ENCODE measurements at regions not wholly inside any gene's neighbourhood (a gene's known extent, or its start where the extent isn't known, plus 50 kb on each side); places are given as distances from the start of the nearest gene placed in this dataset.
A peak's percentile ranks its signal among the peaks of the same experiment; 100 is the strongest.

GRCh38 chr3:132916096-132916495 lies 122.1 kb upstream of the TMEM108 start:
- no peak overlapping the region for H3K4me2 ChIP-seq (ENCODE audit: extremely low read depth, insufficient read depth, low read length)
- peaks cover 4% of the 10 kb centered on the region for H3K4me1 ChIP-seq (ENCODE audit: control insufficient read depth, extremely low read depth, insufficient read depth, low read length)
- H3K9ac ChIP-seq (ENCODE audit: insufficient read depth, low read length), result no peak overlapping the region
- H3K27me3 ChIP-seq (ENCODE audit: control insufficient read depth, insufficient read depth, low read length), result no peaks in the 10 kb centered on the region
- no peak overlapping the region for H3K27ac ChIP-seq (ENCODE audit: insufficient read depth, low read length)
- H3K79me2 ChIP-seq (ENCODE audit: control insufficient read depth, insufficient read depth, low read length), result no peaks in the 10 kb centered on the region
- no peak overlapping the region for H2AFZ ChIP-seq (ENCODE audit: low read length)
- H3K9me3 ChIP-seq (ENCODE audit: control insufficient read depth, insufficient read depth, low read depth, low read length), result no peaks in the 10 kb centered on the region
- H3K4me3 ChIP-seq (replicated peaks in 1 of 4; ENCODE audit: control extremely low read depth in 1 of 4, insufficient read depth in 1 of 4, low read depth in 3 of 4, low read length in 4 of 4), result no peak overlapping the region
- DNase-seq (ENCODE audit: low read depth in 2 of 2), result peak; percentile 20 to 24
- TF ChIP-seq EZH2 (IDR thresholded peaks at IDR 0.05; ENCODE audit: low read length, missing control alignments) (no peak), CTCF (conservative IDR thresholded peaks at IDR 0.05 in 1 of 2, IDR thresholded peaks at IDR 0.05 in 1 of 2; ENCODE audit: low read depth in 1 of 2, low read length in 2 of 2) (no peak)
- no peaks in the 10 kb centered on the region for H3K36me3 ChIP-seq (ENCODE audit: control insufficient read depth, insufficient read depth, low read length)
- no peaks in the 10 kb centered on the region for H4K20me1 ChIP-seq (ENCODE audit: control insufficient read depth, extremely low read depth, insufficient read depth, low read length)

GRCh38 chr3:132912416-132912753 lies 125.8 kb upstream of the TMEM108 start:
- Histone ChIP-seq H3K4me2 (ENCODE audit: extremely low read depth, insufficient read depth, low read length) (no peak overlapping the region), H2AFZ (ENCODE audit: low read length) (no peak overlapping the region), H3K4me3 (replicated peaks in 1 of 4; ENCODE audit: control extremely low read depth in 1 of 4, insufficient read depth in 1 of 4, low read depth in 3 of 4, low read length in 4 of 4) (no peak overlapping the region), H3K9me3 (ENCODE audit: control insufficient read depth, insufficient read depth, low read depth, low read length) (no peaks in the 10 kb centered on the region), H3K27ac (ENCODE audit: insufficient read depth, low read length) (no peak overlapping the region), H3K27me3 (ENCODE audit: control insufficient read depth, insufficient read depth, low read length) (no peaks in the 10 kb centered on the region), H4K20me1 (ENCODE audit: control insufficient read depth, extremely low read depth, insufficient read depth, low read length) (no peaks in the 10 kb centered on the region), H3K9ac (ENCODE audit: insufficient read depth, low read length) (no peak overlapping the region), H3K36me3 (ENCODE audit: control insufficient read depth, insufficient read depth, low read length) (no peaks in the 10 kb centered on the region), H3K79me2 (ENCODE audit: control insufficient read depth, insufficient read depth, low read length) (no peaks in the 10 kb centered on the region), H3K4me1 (ENCODE audit: control insufficient read depth, extremely low read depth, insufficient read depth, low read length) (peaks cover 4% of the 10 kb centered on the region)
- DNase-seq (ENCODE audit: low read depth in 2 of 2), result no peak
- TF ChIP-seq CTCF (conservative IDR thresholded peaks at IDR 0.05 in 1 of 2, IDR thresholded peaks at IDR 0.05 in 1 of 2; ENCODE audit: low read depth in 1 of 2, low read length in 2 of 2) (no peak), EZH2 (IDR thresholded peaks at IDR 0.05; ENCODE audit: low read length, missing control alignments) (no peak)

- no peaks in the 10 kb centered on the region for H3K9me3 ChIP-seq (ENCODE audit: control insufficient read depth, insufficient read depth, low read depth, low read length)
- H3K36me3 ChIP-seq (ENCODE audit: control insufficient read depth, insufficient read depth, low read length), result no peaks in the 10 kb centered on the region
- no peaks in the 10 kb centered on the region for H4K20me1 ChIP-seq (ENCODE audit: control insufficient read depth, extremely low read depth, insufficient read depth, low read length)
- no peak overlapping the region for H2AFZ ChIP-seq (ENCODE audit: low read length)
- TF ChIP-seq EZH2 (IDR thresholded peaks at IDR 0.05; ENCODE audit: low read length, missing control alignments), result no peak
- no peak for TF ChIP-seq CTCF (conservative IDR thresholded peaks at IDR 0.05 in 1 of 2, IDR thresholded peaks at IDR 0.05 in 1 of 2; ENCODE audit: low read depth in 1 of 2, low read length in 2 of 2)
- H3K27me3 ChIP-seq (ENCODE audit: control insufficient read depth, insufficient read depth, low read length), result no peaks in the 10 kb centered on the region
- H3K79me2 ChIP-seq (ENCODE audit: control insufficient read depth, insufficient read depth, low read length), result no peaks in the 10 kb centered on the region
- H3K4me2 ChIP-seq (ENCODE audit: extremely low read depth, insufficient read depth, low read length), result no peak overlapping the region
- no peak overlapping the region for H3K27ac ChIP-seq (ENCODE audit: insufficient read depth, low read length)
- H3K4me1 ChIP-seq (ENCODE audit: control insufficient read depth, extremely low read depth, insufficient read depth, low read length), result peaks cover 4% of the 10 kb centered on the region
- no peak overlapping the region for H3K9ac ChIP-seq (ENCODE audit: insufficient read depth, low read length)
- no peak overlapping the region for H3K4me3 ChIP-seq (replicated peaks in 1 of 4; ENCODE audit: control extremely low read depth in 1 of 4, insufficient read depth in 1 of 4, low read depth in 3 of 4, low read length in 4 of 4)
- peak in 1 of 2 donors; percentile 1 for DNase-seq (ENCODE audit: low read depth in 2 of 2)
Measured at GRCh38 chr3:132911741-132912415, 126.3 kb upstream of the TMEM108 start.

All from fibroblast of lung (primary cell).